Transverse colon (tissue), 4 donors: ENCODE measurements at regions not wholly inside any gene's neighbourhood (a gene's known extent, or its start where the extent isn't known, plus 50 kb on each side); places are given as distances from the start of the nearest gene placed in this dataset.

Experiments
- DNase-seq: peaks from one replicate; pipeline ENCODE4 v3.0.0-alpha.2; 2019
- H3K27ac ChIP-seq, 4 donors: fragments of 200-600 bp; sonication (generic); 2 replicates each; pipeline ENCODE4 v1.5.1; 2016 to 2018; ENCODE audit warnings: inconsistent platforms in 4 of 4
- H3K27me3 ChIP-seq: fragments of 200-600 bp; sonication (generic); 2 replicates; pipeline ENCODE4 v1.5.1; 2017; ENCODE audit warnings: inconsistent platforms
- H3K36me3 ChIP-seq, 4 donors: fragments of 200-600 bp; sonication (generic); 2 replicates each; pipeline ENCODE4 v1.5.1; 2017 to 2019; ENCODE audit warnings: inconsistent platforms in 4 of 4
- H3K4me1 ChIP-seq, 4 donors: fragments of 200-600 bp; sonication (generic); 2 replicates each; pipeline ENCODE4 v1.5.1; 2017 to 2020; ENCODE audit warnings: inconsistent platforms in 4 of 4
- H3K4me3 ChIP-seq, 4 donors: fragments of 200-600 bp; sonication (generic); 1 replicate in 1 of 4; 2 replicates in 3 of 4; pipeline versions ENCODE4 v1.5.1 to v1.6.1; 2017 to 2019; ENCODE audit warnings: inconsistent platforms in 4 of 4
- H3K9me3 ChIP-seq, 2 donors: fragments of 200-600 bp; sonication (generic); 2 replicates each; pipeline ENCODE4 v1.5.1; 2017 to 2019; ENCODE audit warnings: inconsistent platforms in 2 of 2
- EP300 ChIP-seq: sonication (generic); formaldehyde crosslinking; IDR thresholded peaks from one replicate; pipeline ENCODE4 v1.6.1; 2017; ENCODE audit warnings: antibody characterized with exemption, low read depth
- POLR2A ChIP-seq: fragments of 450-650 bp; IDR thresholded peaks from one replicate; pipeline ENCODE4 v1.6.1; 2016; ENCODE audit warnings: antibody characterized with exemption, mild to moderate bottlenecking, moderate library complexity
- POLR2AphosphoS5 ChIP-seq, 3 donors: sonication (generic); formaldehyde crosslinking; IDR thresholded peaks; one replicate each; pipeline ENCODE4 v1.6.1; 2016; ENCODE audit warnings: antibody characterized with exemption in 3 of 3
- WGBS, 2 donors: methylation state at CpG; one replicate each; pipeline ENCODE4 v1.1.5; 2018; ENCODE audit warnings: low coverage in 1 of 2; 5-methylcytosine and 5-hydroxymethylcytosine counted together
- in situ Hi-C, 4 donors: fragments of 200-750 bp; cut with MboI; loops; one replicate each; pipeline versions ENCODE4 v1.15.0 to v1.15.1; 2017; ENCODE audit warnings: low sequenced_read_pairs in 3 of 4, low pct_ligation_motif_present in 1 of 4, low pct_unique_long_range_greater_than_20kb in 1 of 4
- intact Hi-C: fragments of 100-400 bp; cut with DNase I; formaldehyde crosslinking; loops from one replicate; pipeline ENCODE4 v1.15.1; 2023; ENCODE audit warnings: low total_unique reads
- TF ChIP-seq, protein P1 (sequence below), 5 experiments: fragments of 200-600 bp in 3 of 5; fragments of 450-650 bp in 2 of 5; sonication (generic) in 3 of 5; IDR thresholded peaks; 1 replicate in 2 of 5; 2 replicates in 3 of 5; pipeline ENCODE4 v1.5.1; 2016 to 2017; ENCODE audit warnings: antibody characterized with exemption in 5 of 5, inconsistent platforms in 3 of 5, mild to moderate bottlenecking in 2 of 5, moderate library complexity in 1 of 5

DNA sequence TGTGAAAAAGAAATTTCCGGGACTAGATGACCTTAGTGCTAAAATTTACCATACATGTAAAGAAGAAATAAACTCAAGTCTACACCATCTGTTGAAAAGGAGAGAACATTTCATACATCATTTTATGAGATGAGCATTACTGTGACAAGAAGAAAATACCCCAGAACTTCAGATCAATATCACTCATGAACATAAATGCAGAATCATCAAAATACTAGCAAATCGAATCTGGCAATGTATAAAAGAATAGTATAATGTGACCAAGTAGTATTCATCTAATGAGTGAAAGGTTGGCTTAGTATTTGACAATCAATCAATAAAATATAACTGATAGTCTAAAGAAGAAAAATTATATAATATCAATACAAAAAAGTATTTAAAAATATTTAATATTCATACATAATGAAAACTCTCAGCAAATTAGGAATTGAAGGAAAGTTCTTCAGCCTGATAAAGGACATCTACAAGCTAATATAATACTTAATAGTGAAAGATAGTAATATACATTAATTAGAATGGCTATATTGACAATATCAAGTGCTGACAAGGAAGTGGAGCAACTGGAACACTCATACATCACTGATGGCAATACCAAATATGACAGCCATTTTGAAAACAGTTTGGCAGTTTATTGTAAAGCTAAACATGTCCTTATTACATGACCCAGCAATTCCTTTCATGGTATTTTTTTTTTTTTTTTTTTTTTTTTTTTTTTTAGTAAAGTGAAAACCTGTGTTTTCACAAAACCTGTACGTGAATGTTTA is 231.4 kb upstream of the ZEB2 start:
- no peaks in the 10 kb centered on the region for H3K4me1 ChIP-seq
- in situ Hi-C loops = no loop called here
- no peak overlapping the region for H3K4me3 ChIP-seq
- no peak overlapping the region for H3K27ac ChIP-seq
- no peaks in the 10 kb centered on the region for H3K36me3 ChIP-seq
- no peaks in the 10 kb centered on the region for H3K27me3 ChIP-seq
- WGBS, 2 donors = 65 to 92% methylated on average over 3 of the region's 3 CpGs
- no peak for DNase-seq
- H3K9me3 ChIP-seq = peaks cover 27 to 31% of the 10 kb centered on the region in 2 donors
- intact Hi-C loops = no loop called here
- no peak for TF ChIP-seq POLR2A
- no peak for TF ChIP-seq EP300
- TF ChIP-seq, protein P1, sequence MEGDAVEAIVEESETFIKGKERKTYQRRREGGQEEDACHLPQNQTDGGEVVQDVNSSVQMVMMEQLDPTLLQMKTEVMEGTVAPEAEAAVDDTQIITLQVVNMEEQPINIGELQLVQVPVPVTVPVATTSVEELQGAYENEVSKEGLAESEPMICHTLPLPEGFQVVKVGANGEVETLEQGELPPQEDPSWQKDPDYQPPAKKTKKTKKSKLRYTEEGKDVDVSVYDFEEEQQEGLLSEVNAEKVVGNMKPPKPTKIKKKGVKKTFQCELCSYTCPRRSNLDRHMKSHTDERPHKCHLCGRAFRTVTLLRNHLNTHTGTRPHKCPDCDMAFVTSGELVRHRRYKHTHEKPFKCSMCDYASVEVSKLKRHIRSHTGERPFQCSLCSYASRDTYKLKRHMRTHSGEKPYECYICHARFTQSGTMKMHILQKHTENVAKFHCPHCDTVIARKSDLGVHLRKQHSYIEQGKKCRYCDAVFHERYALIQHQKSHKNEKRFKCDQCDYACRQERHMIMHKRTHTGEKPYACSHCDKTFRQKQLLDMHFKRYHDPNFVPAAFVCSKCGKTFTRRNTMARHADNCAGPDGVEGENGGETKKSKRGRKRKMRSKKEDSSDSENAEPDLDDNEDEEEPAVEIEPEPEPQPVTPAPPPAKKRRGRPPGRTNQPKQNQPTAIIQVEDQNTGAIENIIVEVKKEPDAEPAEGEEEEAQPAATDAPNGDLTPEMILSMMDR (IDR thresholded peaks at IDR 0.05) = no peak
- no peak for TF ChIP-seq POLR2AphosphoS5 (IDR thresholded peaks at IDR 0.05)

DNA sequence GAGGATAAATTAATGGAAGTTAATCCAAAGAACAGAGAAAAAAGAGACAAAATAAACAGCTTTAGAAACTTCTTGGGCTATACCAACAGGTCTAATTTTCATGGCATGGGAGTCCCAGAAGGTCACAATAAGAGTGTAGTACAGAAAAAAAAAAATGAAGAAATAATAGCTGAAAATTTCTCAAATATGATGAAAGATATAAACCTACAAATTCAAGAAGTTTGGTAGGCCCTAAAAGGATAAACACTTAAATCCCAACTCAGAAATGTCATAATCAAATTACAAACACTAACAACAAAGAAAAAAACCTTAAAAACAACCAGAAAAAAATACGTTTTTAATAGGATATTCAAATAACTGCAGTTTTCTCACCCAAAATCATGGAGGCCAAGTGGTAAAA is 229.3 kb upstream of the ZEB2 start:
- Histone ChIP-seq H3K27ac (no peak overlapping the region), H3K4me1 (no peaks in the 10 kb centered on the region), H3K36me3 (no peaks in the 10 kb centered on the region), H3K27me3 (no peaks in the 10 kb centered on the region), H3K9me3 (peaks cover 27 to 31% of the 10 kb centered on the region in 2 donors), H3K4me3 (no peak overlapping the region)
- TF ChIP-seq EP300 = no peak
- no peak for TF ChIP-seq POLR2AphosphoS5 (IDR thresholded peaks at IDR 0.05)
- intact Hi-C loops = no loop called here
- DNase-seq = no peak
- in situ Hi-C loops = no loop called here
- WGBS, 2 donors = 15 to 61% methylated on average over 1 of the region's 1 CpG

DNA sequence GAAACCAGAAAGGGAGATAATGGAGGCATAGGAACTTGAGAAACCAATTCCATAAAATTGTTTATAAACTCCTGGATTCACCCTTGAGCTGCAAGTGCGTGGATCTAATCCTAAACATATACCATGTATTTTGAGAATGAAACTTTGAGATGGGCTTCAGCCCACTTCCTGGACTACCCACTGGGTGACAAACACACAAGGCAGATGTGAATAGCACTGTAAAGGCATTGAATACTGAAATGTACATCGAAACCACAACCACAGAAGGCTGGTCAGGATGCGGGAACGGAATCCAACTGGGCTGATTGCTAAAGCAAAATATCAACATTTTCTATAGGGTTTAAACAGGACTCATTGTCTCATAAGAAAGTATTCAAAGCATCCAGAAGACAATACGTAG is 228.5 kb upstream of the ZEB2 start:
- Histone ChIP-seq H3K4me1 (no peaks in the 10 kb centered on the region), H3K4me3 (no peak overlapping the region), H3K36me3 (no peaks in the 10 kb centered on the region), H3K27me3 (no peaks in the 10 kb centered on the region), H3K27ac (no peak overlapping the region), H3K9me3 (peaks cover 27 to 31% of the 10 kb centered on the region in 2 donors)
- TF ChIP-seq POLR2A (no peak), POLR2AphosphoS5 (IDR thresholded peaks at IDR 0.05) (no peak), EP300 (no peak)
- TF ChIP-seq, protein P1 (IDR thresholded peaks at IDR 0.05) = no peak
- no peak for DNase-seq
- intact Hi-C loops (no loop called here), in situ Hi-C loops (no loop called here)
- 74 to 78% methylated on average over 5 of the region's 5 CpGs for WGBS, 2 donors

DNA sequence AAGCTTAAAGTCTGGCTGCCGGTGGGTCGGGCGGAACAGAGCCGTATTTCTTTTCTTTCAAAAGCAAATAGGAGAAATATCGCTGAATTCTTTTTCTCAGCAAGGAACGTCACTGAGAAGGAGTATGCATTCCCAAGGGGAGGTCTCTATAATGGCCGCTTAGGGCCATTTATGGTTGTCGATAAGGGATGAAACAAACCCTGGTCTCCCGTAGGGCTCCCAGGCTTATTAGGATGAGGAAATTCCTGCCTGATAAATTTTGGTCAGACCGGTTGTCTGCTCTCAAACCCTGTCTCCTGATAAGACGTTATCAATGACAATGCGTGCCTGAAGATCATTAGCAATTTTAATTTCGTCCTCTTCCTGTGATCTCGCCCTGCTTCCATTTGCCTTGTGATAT is 227.7 kb upstream of the ZEB2 start:
- 79 to 87% methylated on average over 14 of the region's 14 CpGs for WGBS, 2 donors
- TF ChIP-seq EP300 (no peak), POLR2AphosphoS5 (IDR thresholded peaks at IDR 0.05) (no peak), POLR2A (no peak)
- TF ChIP-seq, protein P1 (IDR thresholded peaks at IDR 0.05) = no peak
- H3K27ac ChIP-seq = no peak overlapping the region
- no peaks in the 10 kb centered on the region for H3K4me1 ChIP-seq
- intact Hi-C loops (no loop called here), in situ Hi-C loops (no loop called here)
- DNase-seq = no peak
- H3K9me3 ChIP-seq = peaks cover 27 to 31% of the 10 kb centered on the region in 2 donors
- no peak overlapping the region for H3K4me3 ChIP-seq
- no peaks in the 10 kb centered on the region for H3K36me3 ChIP-seq
- no peaks in the 10 kb centered on the region for H3K27me3 ChIP-seq
